A673 (cell line): ENCODE measurements at regions not wholly inside any gene's neighbourhood (a gene's known extent, or its start where the extent isn't known, plus 50 kb on each side); places are given as distances from the start of the nearest gene placed in this dataset.

ENCODE experiments used
- BruUV-seq: library from RNA; stranded (reverse); fragments of 400-500 nt; replicated peaks from 2 replicates; lab custom pipeline; 2021; lab: Mats Ljungman, UMichigan
- CTCF ChIA-PET: fragments of 300-600 bp; sonication (Branson Sonifier 250); formaldehyde crosslinking; loops from one replicate; lab custom pipeline; 2022; ENCODE audit warnings: antibody characterized with exemption; lab: Charles Lee
- POLR2A ChIA-PET: fragments of 300-600 bp; sonication (Branson Sonifier 250); formaldehyde crosslinking; loops from one replicate; lab custom pipeline; 2022; ENCODE audit warnings: antibody characterized with exemption; ENCODE audit not compliant: low non-redundant PET; lab: Charles Lee
- DNase-seq: peaks from one replicate; pipeline ENCODE4 v3.0.0-alpha.2; 2015; ENCODE audit warnings: low spot score
- H3K27ac ChIP-seq: fragments of 200-600 bp; sonication (generic); 2 replicates; pipeline ENCODE4 v1.5.1; 2016; ENCODE audit warnings: mixed run types, low read depth, mild to moderate bottlenecking, mixed read lengths, antibody characterized with exemption, low read length; ENCODE audit not compliant: poor library complexity, severe bottlenecking
- H3K27me3 ChIP-seq: fragments of 200-600 bp; sonication (generic); replicated peaks from 2 replicates; pipeline ENCODE4 v1.6.1; 2017; ENCODE audit warnings: mixed run types, low read depth, mild to moderate bottlenecking, mixed read lengths, antibody characterized with exemption, low read length; ENCODE audit not compliant: insufficient read depth, poor library complexity
- H3K36me3 ChIP-seq: fragments of 200-600 bp; sonication (generic); 2 replicates; pipeline ENCODE4 v1.6.1; 2016; ENCODE audit warnings: mixed run types, mild to moderate bottlenecking, mixed read lengths, antibody characterized with exemption, low read length; ENCODE audit not compliant: insufficient read depth, poor library complexity, severe bottlenecking
- H3K4me1 ChIP-seq: fragments of 200-600 bp; sonication (generic); 2 replicates; pipeline ENCODE4 v1.6.1; 2017; ENCODE audit warnings: mixed run types, mild to moderate bottlenecking, mixed read lengths, antibody characterized with exemption, low read length; ENCODE audit not compliant: insufficient read depth, poor library complexity, severe bottlenecking
- H3K4me3 ChIP-seq: fragments of 200-600 bp; sonication (generic); 2 replicates; pipeline ENCODE4 v1.5.1; 2016; ENCODE audit warnings: low read depth, mixed run types, mild to moderate bottlenecking, mixed read lengths, low read length; ENCODE audit not compliant: poor library complexity, severe bottlenecking
- H3K9me3 ChIP-seq: fragments of 200-600 bp; sonication (generic); 2 replicates; pipeline ENCODE4 v1.6.1; 2016; ENCODE audit warnings: mixed run types, low read depth, mild to moderate bottlenecking, mixed read lengths, antibody characterized with exemption, low read length; ENCODE audit not compliant: poor library complexity, severe bottlenecking
- CTCF ChIP-seq: fragments of 300-800, 200-600 bp; sonication (generic); conservative IDR thresholded peaks from 2 replicates; pipeline ENCODE4 v1.5.1; 2017; ENCODE audit warnings: low read depth, mild to moderate bottlenecking, antibody characterized with exemption, low read length, moderate library complexity, mixed read lengths
- EZH2 ChIP-seq: fragments of 200-600 bp; sonication (generic); IDR thresholded peaks from 2 replicates; pipeline ENCODE4 v1.6.1; 2017; ENCODE audit warnings: borderline replicate concordance, low read depth, mild to moderate bottlenecking, mixed read lengths, antibody characterized with exemption, low read length; ENCODE audit not compliant: poor library complexity, severe bottlenecking
- intact Hi-C: fragments of 100-400 bp; cut with micrococcal nuclease; formaldehyde crosslinking; loops from one replicate; pipeline ENCODE4 v1.10.0; 2022; ENCODE audit not compliant: unreplicated experiment

- Histone ChIP-seq H3K4me1 (no peaks in the 10 kb centered on the region), H3K4me3 (no peak overlapping the region), H3K27me3 (no peaks in the 10 kb centered on the region), H3K27ac (no peak overlapping the region), H3K36me3 (no peaks in the 10 kb centered on the region), H3K9me3 (no peaks in the 10 kb centered on the region)
- no peak for DNase-seq
- intact Hi-C loops: no loop called here
- ChIA-PET POLR2A (no interaction called here), CTCF (no interaction called here)
- no TSS peak for BruUV-seq
- no peak for TF ChIP-seq CTCF
- TF ChIP-seq EZH2: no peak
Observed at GRCh38 chr9:119071636-119072035, 297.6 kb downstream of the BRINP1 start.

- no peaks in the 10 kb centered on the region for H3K4me1 ChIP-seq
- no peaks in the 10 kb centered on the region for H3K9me3 ChIP-seq
- TF ChIP-seq EZH2: no peak
- no peak for TF ChIP-seq CTCF
- no peaks in the 10 kb centered on the region for H3K27me3 ChIP-seq
- ChIA-PET POLR2A (no interaction called here), CTCF (no interaction called here)
- no peak overlapping the region for H3K27ac ChIP-seq
- DNase-seq: no peak
- intact Hi-C loops: no loop called here
- H3K4me3 ChIP-seq: no peak overlapping the region
- H3K36me3 ChIP-seq: no peaks in the 10 kb centered on the region
- no TSS peak for BruUV-seq
Observed at GRCh38 chr9:119074017-119074416, 295.2 kb downstream of the BRINP1 start.

GRCh38 chr9:119078015-119078414 lies 291.2 kb downstream of the BRINP1 start:
- POLR2A ChIA-PET: no interaction called here

More at GRCh38 chr9:119078015-119078414, 291.2 kb downstream of the BRINP1 start:
- Histone ChIP-seq H3K27ac (no peak overlapping the region), H3K27me3 (no peaks in the 10 kb centered on the region), H3K4me3 (no peak overlapping the region), H3K36me3 (no peaks in the 10 kb centered on the region), H3K4me1 (no peaks in the 10 kb centered on the region), H3K9me3 (no peaks in the 10 kb centered on the region)
- TF ChIP-seq CTCF (no peak), EZH2 (no peak)
- no peak for DNase-seq
- CTCF ChIA-PET: no interaction called here
- no TSS peak for BruUV-seq
- intact Hi-C loops: no loop called here
